SU-DHL-6 (cell line): ENCODE measurements at regions not wholly inside any gene's neighbourhood (a gene's known extent, or its start where the extent isn't known, plus 50 kb on each side); places are given as distances from the start of the nearest gene placed in this dataset.

ENCODE experiments used
- CTCF ChIP-seq: fragments of 200-600 bp; sonication (generic); IDR thresholded peaks from one replicate; pipeline ENCODE4 v1.5.1; 2017; ENCODE audit warnings: antibody characterized with exemption, mild to moderate bottlenecking, low read length, moderate library complexity; ENCODE audit not compliant: insufficient read depth, poor library complexity, severe bottlenecking
- EZH2phosphoT487 ChIP-seq: fragments of 200-600 bp; sonication (generic), shearing (Covaris generic); conservative IDR thresholded peaks from 2 replicates; pipeline ENCODE4 v1.6.1; 2018; ENCODE audit warnings: mild to moderate bottlenecking, antibody characterized with exemption, low read length, moderate library complexity, mixed read lengths

GRCh38 chr9:118326326-118326725, 622.1 kb downstream of the TLR4 start:
- TF ChIP-seq CTCF (no peak), EZH2phosphoT487 (no peak)
